DND-41 (cell line): ENCODE measurements at regions not wholly inside any gene's neighbourhood (a gene's known extent, or its start where the extent isn't known, plus 50 kb on each side); places are given as distances from the start of the nearest gene placed in this dataset.

Experiments
- CTCF ChIP-seq: IDR thresholded peaks from 2 replicates; pipeline ENCODE4 v1.5.1; 2012; ENCODE audit warnings: borderline replicate concordance, low read length, moderate library complexity, mild to moderate bottlenecking; ENCODE audit not compliant: poor library complexity, severe bottlenecking; ENCODE audit errors: extremely low read depth
- EZH2 ChIP-seq: IDR thresholded peaks from 3 replicates; pipeline ENCODE4 v1.6.1; 2012; ENCODE audit warnings: borderline replicate concordance, low read depth, mild to moderate bottlenecking, moderate library complexity, low read length, inconsistent platforms; ENCODE audit not compliant: severe bottlenecking

GRCh38 chr5:106292654-106293053 lies 1378.1 kb downstream of the EFNA5 start:
- TF ChIP-seq CTCF (no peak), EZH2 (no peak)
